Retina (tissue), 1 donor: ENCODE measurements at regions not wholly inside any gene's neighbourhood (a gene's known extent, or its start where the extent isn't known, plus 50 kb on each side); places are given as distances from the start of the nearest gene placed in this dataset.
A peak's percentile ranks its signal among the peaks of the same experiment; 100 is the strongest.

Experiments used
- DNase-seq: peaks from one replicate; pipeline ENCODE4 v3.0.0-alpha.2; 2016

- no peak for DNase-seq
Observed at GRCh38 chr13:72316716-72317115, 410.7 kb downstream of the MZT1 start.

- DNase-seq, result no peak
Observed at GRCh38 chr13:72315312-72315711, 412.1 kb downstream of the MZT1 start.

DNA sequence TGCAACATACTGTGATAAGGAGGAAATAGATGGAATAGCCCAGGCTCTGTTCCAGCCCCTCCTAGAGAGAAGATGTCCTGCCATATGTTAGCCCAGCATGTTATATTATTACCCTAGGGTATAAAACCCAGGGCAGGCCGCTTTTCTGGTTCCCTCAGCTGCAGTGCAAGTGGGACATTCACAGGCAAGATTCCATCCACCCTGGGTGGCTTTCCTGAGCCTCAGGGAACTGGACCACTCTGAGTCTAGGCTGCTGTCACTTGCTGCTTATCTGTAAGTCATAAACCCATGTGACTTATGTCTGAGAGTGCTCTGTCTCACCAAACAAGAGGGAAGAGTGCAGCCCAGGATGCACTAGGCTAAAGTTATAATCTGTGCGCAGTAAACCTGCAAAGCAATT lies 413.2 kb downstream of the MZT1 start:
- DNase-seq, result no peak

- no peak for DNase-seq
Observed at GRCh38 chr13:72313546-72313945, 413.9 kb downstream of the MZT1 start.

GRCh38 chr13:72303941-72304746 lies 423.3 kb downstream of the MZT1 start:
- no peak for DNase-seq

DNA sequence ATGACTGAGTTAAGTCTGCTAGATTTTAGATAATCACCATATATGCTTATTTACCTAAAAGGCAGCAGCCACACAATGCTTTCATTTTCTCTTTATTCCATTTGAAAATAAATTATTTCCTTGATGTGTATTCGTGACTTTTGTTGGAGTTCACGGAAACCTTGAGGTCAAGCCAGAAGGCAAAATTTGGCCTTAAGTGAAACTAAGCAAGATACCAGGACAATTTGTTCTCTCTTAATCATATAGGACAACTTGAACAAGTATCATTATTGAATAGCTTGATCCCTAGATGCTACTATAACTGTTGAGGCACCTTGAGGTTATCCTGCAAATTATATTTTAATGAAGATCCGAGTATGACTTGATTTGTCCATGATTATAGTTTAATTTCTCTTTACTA lies 429.2 kb upstream of the DACH1 start:
- DNase-seq, result no peak

- DNase-seq, result no peak
Observed at GRCh38 chr13:72295153-72295552, 428.1 kb upstream of the DACH1 start.

DNA sequence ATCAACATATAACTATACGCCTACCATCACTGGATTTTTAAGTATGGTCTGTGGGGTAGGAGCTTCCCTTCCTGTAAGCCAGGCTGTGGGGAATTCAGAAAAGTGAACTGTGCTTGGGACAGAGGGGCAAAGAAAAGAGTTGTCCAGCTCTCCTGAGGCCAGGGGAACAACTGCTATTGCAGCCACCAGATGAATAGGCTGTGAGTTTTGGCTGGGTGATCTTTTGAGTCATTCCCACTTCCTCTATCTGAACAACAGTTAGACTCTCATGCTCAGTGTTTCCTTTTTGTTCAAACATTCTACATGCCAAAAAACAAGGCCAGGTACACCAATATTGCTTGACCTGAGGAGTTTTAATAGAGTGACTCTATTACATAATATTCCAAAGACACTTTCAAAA lies 426.2 kb upstream of the DACH1 start:
- DNase-seq, result no peak

DNA sequence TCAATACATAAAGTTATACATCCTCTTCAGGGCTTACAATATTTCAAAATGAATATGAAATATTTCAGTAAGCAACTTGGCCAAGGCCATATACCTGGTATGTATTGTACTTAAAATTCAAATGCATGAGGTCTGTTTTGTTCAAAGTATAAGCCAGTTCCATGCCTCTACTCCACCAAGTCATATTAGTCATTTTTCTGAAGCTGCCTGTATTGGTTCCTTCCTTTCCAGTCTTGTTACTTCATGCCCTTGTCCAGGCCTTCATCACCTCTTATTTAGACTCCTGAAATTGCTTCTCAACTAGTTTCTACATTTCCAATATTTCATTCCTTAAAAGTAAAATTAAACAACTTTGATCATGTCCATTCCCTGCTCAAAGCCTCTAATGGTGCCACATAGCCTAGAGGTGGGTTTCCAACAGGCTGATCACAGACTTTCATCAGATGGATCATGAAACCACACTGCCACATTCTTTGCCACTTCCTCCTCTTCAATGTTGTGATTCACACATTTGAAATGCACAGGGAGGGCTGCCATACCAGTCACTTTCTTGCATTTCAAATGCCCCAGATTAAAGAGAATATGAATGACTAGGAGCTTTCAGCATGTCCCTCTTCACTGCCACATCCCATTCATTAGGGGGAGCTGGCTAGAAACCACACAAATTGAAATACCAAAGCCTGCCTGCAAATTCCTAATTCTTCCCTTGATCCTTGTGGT lies 424.1 kb upstream of the DACH1 start:
- no peak for DNase-seq

DNA sequence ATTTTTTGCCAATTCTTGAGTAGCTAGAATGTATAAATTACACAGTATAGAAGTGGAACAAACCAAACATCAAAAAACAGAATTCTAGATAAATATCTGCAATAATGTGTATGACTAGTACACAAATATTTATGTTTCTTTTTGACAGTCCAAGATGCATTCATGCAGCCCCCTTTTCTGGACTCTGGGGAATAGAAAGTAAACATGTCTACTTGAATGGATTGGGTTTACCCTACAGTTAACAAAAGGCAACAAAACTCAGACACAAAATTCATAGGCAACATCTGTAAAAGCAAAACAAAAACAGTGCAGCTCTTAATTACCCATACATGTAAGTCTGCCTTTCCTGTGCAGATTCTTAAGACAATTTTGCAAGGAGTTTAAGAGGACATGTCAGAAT lies 419.4 kb upstream of the DACH1 start:
- DNase-seq, result no peak

- DNase-seq, result no peak
Observed at GRCh38 chr13:72284791-72285190, 417.8 kb upstream of the DACH1 start.

DNA sequence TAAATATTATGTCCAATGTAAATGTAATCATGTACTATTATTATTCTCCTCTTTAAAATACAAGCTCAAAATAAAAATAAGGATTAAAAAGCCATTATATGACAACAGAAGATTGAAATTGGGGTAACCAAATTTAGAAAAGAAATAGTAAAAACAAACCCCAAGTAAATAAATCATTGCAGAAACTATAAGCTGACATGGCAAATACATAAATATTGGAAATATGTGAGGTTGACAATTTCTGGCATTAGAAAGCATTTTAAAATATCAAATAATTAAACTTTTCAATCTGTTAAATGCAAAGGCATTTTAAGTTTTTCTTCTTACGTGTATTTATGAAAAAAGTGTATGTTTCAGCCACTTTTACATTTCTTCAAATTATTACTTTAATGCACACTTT lies 394.7 kb upstream of the DACH1 start:
- no peak for DNase-seq

DNA sequence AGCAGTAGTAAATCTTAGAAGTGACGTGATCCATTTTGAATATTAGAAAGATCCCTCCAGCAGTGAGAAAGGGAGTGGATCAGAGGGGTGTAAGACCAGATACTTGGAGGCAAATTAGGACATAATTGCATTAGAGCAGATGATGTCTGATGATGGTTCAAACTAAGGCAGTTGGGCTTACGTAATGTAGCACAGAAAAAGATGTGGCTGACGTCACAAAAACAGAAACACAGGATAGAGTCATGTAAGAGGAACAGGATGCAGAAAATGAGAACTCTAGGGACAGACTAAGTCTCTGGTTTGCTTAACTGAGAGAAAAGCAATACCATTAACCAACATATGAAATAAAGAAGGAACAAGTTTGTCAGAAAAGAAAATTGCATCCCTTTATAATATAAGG lies 392.5 kb upstream of the DACH1 start:
- no peak for DNase-seq

GRCh38 chr13:72258340-72258981 lies 391.5 kb upstream of the DACH1 start:
- no peak for DNase-seq

DNA sequence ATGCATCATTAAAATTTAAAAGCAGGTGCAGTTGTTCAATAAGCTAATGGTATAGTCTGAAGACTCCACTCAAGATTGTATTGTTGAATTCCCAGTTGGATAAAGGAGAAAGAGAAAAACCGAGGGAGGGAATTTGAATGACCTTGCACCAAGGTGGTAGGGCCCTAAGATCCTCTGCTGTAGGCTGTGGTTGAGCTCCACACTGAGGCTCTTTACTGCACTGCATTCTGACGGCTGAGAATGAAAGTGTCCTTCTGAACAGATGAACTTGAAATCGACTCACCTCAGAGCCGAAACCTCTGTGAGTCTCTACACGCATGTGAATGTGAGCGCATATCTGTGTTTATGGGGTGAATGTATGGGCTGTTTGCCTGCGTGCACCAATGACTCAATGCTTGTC lies 388.9 kb upstream of the DACH1 start:
- DNase-seq, result peak; percentile 60

GRCh38 chr13:72253754-72254153 lies 386.8 kb upstream of the DACH1 start:
- DNase-seq, result no peak

DNA sequence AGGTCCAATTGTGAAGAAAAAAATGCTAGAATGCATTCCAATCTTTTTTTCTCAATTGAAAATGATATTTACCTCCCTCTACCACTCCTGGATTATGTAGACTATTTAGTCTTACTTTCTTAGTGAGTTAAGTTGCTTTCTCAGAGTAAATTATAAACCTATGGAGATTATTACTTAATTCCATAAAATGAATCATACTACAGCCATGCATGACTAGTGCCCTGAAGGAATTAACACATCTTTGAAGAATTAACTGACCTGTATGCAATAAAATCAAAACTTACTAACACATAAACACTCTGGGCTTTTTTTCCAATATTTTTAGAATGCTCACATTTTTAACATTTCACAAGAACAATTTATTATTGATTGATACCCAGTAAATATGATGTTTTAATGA lies 379.4 kb upstream of the DACH1 start:
- no peak for DNase-seq

- DNase-seq, result no peak
Observed at GRCh38 chr13:72244788-72245187, 377.8 kb upstream of the DACH1 start.

GRCh38 chr13:72230131-72230530 lies 363.1 kb upstream of the DACH1 start:
- DNase-seq, result no peak

DNA sequence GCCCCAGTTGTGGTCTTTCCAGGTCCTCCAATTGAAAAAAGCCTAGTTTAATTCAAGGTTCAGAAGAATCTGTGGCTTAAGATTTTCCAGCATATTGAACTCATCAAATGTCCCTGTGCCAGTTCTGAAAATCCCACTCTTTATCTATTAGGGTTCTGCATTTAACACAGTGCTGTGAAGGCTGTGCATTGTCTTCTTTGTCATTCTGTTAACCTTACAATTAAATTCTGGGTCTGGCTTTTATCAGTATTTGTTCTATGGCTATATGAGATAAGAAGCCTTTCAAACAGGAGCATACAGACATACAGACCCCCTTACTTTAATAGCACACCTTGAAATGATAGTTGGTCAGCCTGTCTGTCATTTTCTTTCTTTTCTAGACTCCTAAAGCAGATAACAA lies 362.1 kb upstream of the DACH1 start:
- no peak for DNase-seq

GRCh38 chr13:72221276-72221962 lies 354.4 kb upstream of the DACH1 start:
- peak; percentile 13 for DNase-seq

- no peak for DNase-seq
Observed at GRCh38 chr13:72218966-72219365, 352.0 kb upstream of the DACH1 start.

DNA sequence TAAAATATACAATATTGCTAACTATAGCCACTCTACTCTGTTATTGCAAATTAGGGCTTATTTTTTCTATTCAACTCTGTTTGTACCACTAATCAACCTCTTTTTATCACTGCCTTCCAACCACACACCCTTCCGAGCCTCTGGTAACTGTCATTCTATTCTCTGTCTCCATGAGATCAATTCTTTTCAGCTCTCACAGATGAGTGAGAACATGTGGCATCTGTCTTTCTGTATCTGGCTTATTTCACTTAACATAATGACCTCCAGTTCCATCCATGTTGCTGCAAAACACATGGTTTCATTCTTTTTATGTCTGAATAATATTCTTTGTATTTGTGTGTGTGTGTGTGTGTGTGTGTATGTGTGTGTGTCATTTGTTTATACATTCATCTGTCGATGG lies 350.1 kb upstream of the DACH1 start:
- no peak for DNase-seq
